ENCODE measurements at regions not wholly inside any gene's neighbourhood (a gene's known extent, or its start where the extent isn't known, plus 50 kb on each side); places are given as distances from the start of the nearest gene placed in this dataset.

DNA sequence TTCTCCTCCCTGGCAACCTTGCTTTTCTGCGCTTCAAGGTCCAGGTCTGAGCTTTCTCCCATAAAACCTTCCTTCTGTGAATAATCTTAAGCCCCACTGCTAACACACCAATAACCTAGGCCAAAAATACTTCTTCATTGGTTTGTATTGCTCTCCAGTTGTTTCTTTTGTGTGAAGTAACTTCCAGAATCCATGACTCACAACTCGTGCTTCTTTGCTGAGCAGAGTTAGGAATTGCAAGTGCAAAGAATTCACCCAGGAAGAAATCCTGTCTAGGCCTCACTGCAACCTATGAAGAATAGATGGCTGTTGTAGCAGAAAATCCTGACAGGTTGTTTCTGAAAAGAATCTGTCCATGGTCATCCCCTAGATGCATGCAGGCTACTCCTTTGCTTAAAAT is 295.7 kb downstream of the MED10 start:
- Histone ChIP-seq H4K20me1 (ENCODE audit: insufficient read depth, low read length) (no peaks in the 10 kb centered on the region), H3K79me2 (ENCODE audit: insufficient read depth, low read length) (no peaks in the 10 kb centered on the region), H3K36me3 (ENCODE audit: insufficient read depth, low read length) (no peaks in the 10 kb centered on the region), H2AFZ (ENCODE audit: low read depth, low read length) (no peak overlapping the region), H3K4me3 (ENCODE audit: low read depth in 1 of 2, low read length in 2 of 2) (no peak overlapping the region), H3K27ac (ENCODE audit: low read length) (no peak overlapping the region), H3K9me3 (ENCODE audit: insufficient read depth, low read length, severe bottlenecking) (no peaks in the 10 kb centered on the region), H3K4me1 (ENCODE audit: insufficient read depth, low read length) (no peaks in the 10 kb centered on the region), H3K27me3 (ENCODE audit: insufficient read depth, low read length, poor library complexity) (no peaks in the 10 kb centered on the region), H3K4me2 (ENCODE audit: insufficient read depth, low read length) (no peak overlapping the region), H3K9ac (ENCODE audit: low read depth, low read length) (no peak overlapping the region)
- ATAC-seq (ENCODE audit: insufficient read depth, low read depth) (no peak), DNase-seq (no peak)
- TF ChIP-seq EZH2 (IDR thresholded peaks at IDR 0.05; ENCODE audit: borderline replicate concordance, low read depth, low read length, severe bottlenecking): no peak
- TF ChIP-seq, protein P1, sequence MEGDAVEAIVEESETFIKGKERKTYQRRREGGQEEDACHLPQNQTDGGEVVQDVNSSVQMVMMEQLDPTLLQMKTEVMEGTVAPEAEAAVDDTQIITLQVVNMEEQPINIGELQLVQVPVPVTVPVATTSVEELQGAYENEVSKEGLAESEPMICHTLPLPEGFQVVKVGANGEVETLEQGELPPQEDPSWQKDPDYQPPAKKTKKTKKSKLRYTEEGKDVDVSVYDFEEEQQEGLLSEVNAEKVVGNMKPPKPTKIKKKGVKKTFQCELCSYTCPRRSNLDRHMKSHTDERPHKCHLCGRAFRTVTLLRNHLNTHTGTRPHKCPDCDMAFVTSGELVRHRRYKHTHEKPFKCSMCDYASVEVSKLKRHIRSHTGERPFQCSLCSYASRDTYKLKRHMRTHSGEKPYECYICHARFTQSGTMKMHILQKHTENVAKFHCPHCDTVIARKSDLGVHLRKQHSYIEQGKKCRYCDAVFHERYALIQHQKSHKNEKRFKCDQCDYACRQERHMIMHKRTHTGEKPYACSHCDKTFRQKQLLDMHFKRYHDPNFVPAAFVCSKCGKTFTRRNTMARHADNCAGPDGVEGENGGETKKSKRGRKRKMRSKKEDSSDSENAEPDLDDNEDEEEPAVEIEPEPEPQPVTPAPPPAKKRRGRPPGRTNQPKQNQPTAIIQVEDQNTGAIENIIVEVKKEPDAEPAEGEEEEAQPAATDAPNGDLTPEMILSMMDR (IDR thresholded peaks at IDR 0.05; ENCODE audit: borderline replicate concordance, extremely low read depth, low read length, poor library complexity, severe bottlenecking): no peak

DNA sequence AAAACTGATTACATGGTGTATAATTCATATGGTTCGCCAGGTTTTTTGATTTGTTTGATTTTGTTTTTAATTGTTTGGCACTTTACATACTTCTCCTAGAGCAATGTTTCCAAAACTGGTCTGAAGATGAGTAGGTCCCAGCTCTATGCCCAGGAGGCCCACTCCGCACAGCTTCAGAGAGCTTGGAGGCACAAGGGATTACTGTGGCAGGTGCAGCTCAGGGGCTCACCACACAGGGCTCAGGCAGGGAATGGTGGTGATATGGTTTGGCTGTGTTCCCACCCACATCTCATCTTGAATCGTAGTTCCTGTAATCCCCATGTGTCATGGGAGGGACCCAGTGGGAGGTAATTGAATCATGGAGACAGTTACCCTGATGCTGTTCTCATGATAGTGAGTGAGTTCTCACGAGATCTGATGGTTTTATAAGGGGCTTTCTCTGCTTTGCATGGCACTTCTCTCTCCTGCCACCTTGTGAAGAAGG is 296.6 kb downstream of the MED10 start:
- no peak overlapping the region for H2AFZ ChIP-seq (ENCODE audit: low read depth, low read length)
- no peaks in the 10 kb centered on the region for H3K27me3 ChIP-seq (ENCODE audit: insufficient read depth, low read length, poor library complexity)
- no peak for TF ChIP-seq EZH2 (IDR thresholded peaks at IDR 0.05; ENCODE audit: borderline replicate concordance, low read depth, low read length, severe bottlenecking)
- TF ChIP-seq, protein P1 (IDR thresholded peaks at IDR 0.05; ENCODE audit: borderline replicate concordance, extremely low read depth, low read length, poor library complexity, severe bottlenecking): no peak
- DNase-seq: no peak
- no peaks in the 10 kb centered on the region for H3K79me2 ChIP-seq (ENCODE audit: insufficient read depth, low read length)
- H3K9ac ChIP-seq (ENCODE audit: low read depth, low read length): no peak overlapping the region
- ATAC-seq (ENCODE audit: insufficient read depth, low read depth): no peak
- no peak overlapping the region for H3K27ac ChIP-seq (ENCODE audit: low read length)
- no peaks in the 10 kb centered on the region for H3K9me3 ChIP-seq (ENCODE audit: insufficient read depth, low read length, severe bottlenecking)
- no peak overlapping the region for H3K4me2 ChIP-seq (ENCODE audit: insufficient read depth, low read length)
- no peak overlapping the region for H3K4me3 ChIP-seq (ENCODE audit: low read depth in 1 of 2, low read length in 2 of 2)
- no peaks in the 10 kb centered on the region for H3K36me3 ChIP-seq (ENCODE audit: insufficient read depth, low read length)
- no peaks in the 10 kb centered on the region for H4K20me1 ChIP-seq (ENCODE audit: insufficient read depth, low read length)
- no peaks in the 10 kb centered on the region for H3K4me1 ChIP-seq (ENCODE audit: insufficient read depth, low read length)

DNA sequence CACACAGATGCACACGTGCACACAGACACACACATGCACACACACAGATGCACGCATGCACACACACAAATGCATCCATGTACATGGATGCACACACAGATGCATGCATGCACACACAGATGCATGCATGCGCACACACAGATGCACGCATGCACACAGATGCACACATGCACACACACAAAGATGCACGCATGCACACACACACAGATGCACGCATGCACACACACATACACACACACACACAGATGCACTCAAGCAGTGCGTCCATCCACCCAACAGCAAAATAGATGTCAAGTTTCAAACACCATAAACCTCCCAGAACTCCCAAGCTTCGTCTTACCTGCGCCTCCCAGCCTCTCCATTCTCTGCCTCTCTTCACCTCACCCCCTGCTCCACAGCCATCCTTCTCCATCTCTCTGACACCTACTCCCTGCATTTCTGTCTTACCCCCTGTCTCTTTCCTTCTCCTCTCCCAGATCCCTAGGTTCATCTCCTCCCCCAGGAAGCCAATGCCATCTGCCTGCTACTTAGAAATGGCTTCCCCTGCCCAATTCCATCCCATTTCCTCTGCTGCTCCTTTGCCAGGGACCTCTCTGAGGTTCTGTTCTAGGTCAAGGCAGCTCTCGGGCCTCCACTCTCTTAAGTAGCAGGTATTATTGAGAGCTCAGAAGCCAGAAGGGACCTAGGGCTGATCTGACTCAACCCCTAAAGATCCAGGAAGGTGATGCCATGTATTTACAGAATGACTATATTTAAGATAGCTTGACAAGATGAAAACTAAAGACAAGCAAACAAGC is 297.2 kb downstream of the MED10 start:
- H3K4me1 ChIP-seq (ENCODE audit: insufficient read depth, low read length): no peaks in the 10 kb centered on the region
- TF ChIP-seq, protein P1 (IDR thresholded peaks at IDR 0.05; ENCODE audit: borderline replicate concordance, extremely low read depth, low read length, poor library complexity, severe bottlenecking): no peak
- no peak for TF ChIP-seq EZH2 (IDR thresholded peaks at IDR 0.05; ENCODE audit: borderline replicate concordance, low read depth, low read length, severe bottlenecking)
- H3K36me3 ChIP-seq (ENCODE audit: insufficient read depth, low read length): no peaks in the 10 kb centered on the region
- no peak overlapping the region for H3K4me2 ChIP-seq (ENCODE audit: insufficient read depth, low read length)
- no peaks in the 10 kb centered on the region for H3K79me2 ChIP-seq (ENCODE audit: insufficient read depth, low read length)
- H2AFZ ChIP-seq (ENCODE audit: low read depth, low read length): no peak overlapping the region
- no peak overlapping the region for H3K9ac ChIP-seq (ENCODE audit: low read depth, low read length)
- no peaks in the 10 kb centered on the region for H3K9me3 ChIP-seq (ENCODE audit: insufficient read depth, low read length, severe bottlenecking)
- H3K27ac ChIP-seq (ENCODE audit: low read length): no peak overlapping the region
- no peaks in the 10 kb centered on the region for H3K27me3 ChIP-seq (ENCODE audit: insufficient read depth, low read length, poor library complexity)
- no peak overlapping the region for H3K4me3 ChIP-seq (ENCODE audit: low read depth in 1 of 2, low read length in 2 of 2)
- DNase-seq: no peak
- H4K20me1 ChIP-seq (ENCODE audit: insufficient read depth, low read length): no peaks in the 10 kb centered on the region
- no peak for ATAC-seq (ENCODE audit: insufficient read depth, low read depth)
